HepG2 (cell line): ENCODE measurements at regions not wholly inside any gene's neighbourhood (a gene's known extent, or its start where the extent isn't known, plus 50 kb on each side); places are given as distances from the start of the nearest gene placed in this dataset.

Experiments
- ELF4 ChIP-seq: sonication (generic); formaldehyde crosslinking; IDR thresholded peaks from 2 replicates; pipeline ENCODE4 v1.5.0; 2020; ENCODE audit warnings: missing genetic modification reagents, mild to moderate bottlenecking, moderate library complexity, borderline replicate concordance
- ESRRA ChIP-seq: sonication (generic); formaldehyde crosslinking; IDR thresholded peaks from 2 replicates; pipeline ENCODE4 v1.5.1; 2020; ENCODE audit warnings: mild to moderate bottlenecking, low read depth, missing genetic modification reagents
- FOXJ3 ChIP-seq: sonication (generic); formaldehyde crosslinking; IDR thresholded peaks from 2 replicates; pipeline ENCODE4 v1.4.0; 2020; ENCODE audit warnings: missing genetic modification reagents, mild to moderate bottlenecking, borderline replicate concordance
- HES4 ChIP-seq: sonication (generic); formaldehyde crosslinking; IDR thresholded peaks from 2 replicates; pipeline ENCODE4 v1.9.0; 2021; ENCODE audit warnings: mild to moderate bottlenecking, missing genetic modification reagents, borderline replicate concordance
- HMG20A ChIP-seq: IDR thresholded peaks from 2 replicates; pipeline ENCODE4 v1.6.1; 2016; ENCODE audit warnings: borderline replicate concordance
- PHF21A ChIP-seq: sonication (generic); formaldehyde crosslinking; IDR thresholded peaks from 2 replicates; pipeline ENCODE4 v1.5.0; 2020; ENCODE audit warnings: mild to moderate bottlenecking, missing genetic modification reagents
- RARG ChIP-seq: sonication (generic); formaldehyde crosslinking; IDR thresholded peaks from 2 replicates; pipeline ENCODE4 v1.4.0; 2020; ENCODE audit warnings: low read depth, mild to moderate bottlenecking, missing genetic modification reagents
- ZBTB42 ChIP-seq: sonication (generic); formaldehyde crosslinking; IDR thresholded peaks from 2 replicates; pipeline ENCODE4 v1.5.0; 2020; ENCODE audit warnings: mild to moderate bottlenecking, missing genetic modification reagents
- ZNF335 ChIP-seq: sonication (generic); formaldehyde crosslinking; IDR thresholded peaks from 2 replicates; pipeline ENCODE4 v1.4.0; 2020; ENCODE audit warnings: missing genetic modification reagents
- ZNF747 ChIP-seq: sonication (generic); formaldehyde crosslinking; IDR thresholded peaks from 2 replicates; pipeline ENCODE4 v1.8.1; 2023; ENCODE audit warnings: missing genetic modification reagents, mild to moderate bottlenecking, borderline replicate concordance
- TF ChIP-seq, protein P1 (sequence below): fragments of 450-650 bp; IDR thresholded peaks from 2 replicates; pipeline ENCODE4 v1.6.1; 2017; ENCODE audit warnings: mild to moderate bottlenecking
- TF ChIP-seq, protein P2 (sequence below): sonication (generic); formaldehyde crosslinking; IDR thresholded peaks from 2 replicates; pipeline ENCODE4 v1.4.0; 2020; ENCODE audit warnings: missing genetic modification reagents, borderline replicate concordance
- TF ChIP-seq, protein P3 (sequence below): sonication (generic); formaldehyde crosslinking; IDR thresholded peaks from 2 replicates; pipeline ENCODE4 v1.4.0; 2020; ENCODE audit warnings: missing genetic modification reagents, mild to moderate bottlenecking, borderline replicate concordance
- TF ChIP-seq, protein P4 (sequence below): sonication (generic); formaldehyde crosslinking; IDR thresholded peaks from 2 replicates; pipeline ENCODE4 v1.5.0; 2020; ENCODE audit warnings: missing genetic modification reagents, mild to moderate bottlenecking, borderline replicate concordance
- TF ChIP-seq, protein P5 (sequence below): IDR thresholded peaks from 2 replicates; pipeline ENCODE4 v1.6.1; 2016
- TF ChIP-seq, protein P6 (sequence below): sonication (generic); formaldehyde crosslinking; IDR thresholded peaks from 2 replicates; pipeline ENCODE4 v1.8.0; 2022; ENCODE audit warnings: missing genetic modification reagents, low read depth, mild to moderate bottlenecking, borderline replicate concordance

DNA sequence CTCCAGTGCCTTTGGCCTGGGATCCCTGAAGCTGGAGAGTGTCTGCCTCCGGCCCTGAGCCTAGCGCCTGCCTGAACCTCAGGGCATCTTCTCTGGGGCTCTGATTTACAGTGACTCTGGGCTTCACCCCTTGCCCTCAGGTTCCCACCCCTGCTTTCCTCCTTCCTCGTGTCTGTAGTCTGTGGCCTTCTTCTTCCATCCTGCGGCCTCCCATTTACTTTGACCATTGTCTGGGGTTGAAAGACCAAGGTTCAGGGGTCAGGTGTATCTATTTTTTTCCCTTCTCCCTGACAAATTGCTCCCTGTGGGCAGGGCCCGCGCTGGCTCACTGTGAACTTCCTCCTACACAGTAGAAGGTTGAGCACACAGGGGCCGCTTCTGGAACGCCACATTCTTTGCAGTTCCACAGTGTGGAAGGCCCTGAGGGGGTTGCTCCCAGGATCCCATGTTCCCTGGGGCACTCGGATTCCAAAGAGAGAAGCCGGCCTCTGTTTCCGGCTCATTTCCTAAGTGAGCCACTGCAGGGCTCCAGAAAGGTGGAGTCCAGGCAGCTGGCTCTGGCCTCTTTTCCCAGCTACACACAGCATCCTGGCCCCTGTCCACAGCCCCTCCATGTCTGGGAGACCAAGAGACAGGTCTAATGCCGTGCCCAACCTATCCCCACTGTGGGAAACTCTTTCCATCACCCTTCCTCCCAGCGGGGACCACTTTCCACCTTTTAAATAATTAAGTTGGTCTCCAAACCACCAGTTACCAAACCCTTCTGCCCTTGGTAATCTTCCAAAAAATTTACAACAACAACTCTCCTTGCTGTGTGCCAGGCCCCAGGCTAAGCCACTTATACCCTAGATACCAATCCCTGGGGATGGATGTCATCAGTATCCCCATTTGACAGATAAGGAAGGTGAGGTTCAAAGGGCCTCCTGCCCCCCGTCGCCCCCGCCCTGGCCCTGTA lies 140.3 kb upstream of the IER5L start (continued):
- TF ChIP-seq, protein P1, sequence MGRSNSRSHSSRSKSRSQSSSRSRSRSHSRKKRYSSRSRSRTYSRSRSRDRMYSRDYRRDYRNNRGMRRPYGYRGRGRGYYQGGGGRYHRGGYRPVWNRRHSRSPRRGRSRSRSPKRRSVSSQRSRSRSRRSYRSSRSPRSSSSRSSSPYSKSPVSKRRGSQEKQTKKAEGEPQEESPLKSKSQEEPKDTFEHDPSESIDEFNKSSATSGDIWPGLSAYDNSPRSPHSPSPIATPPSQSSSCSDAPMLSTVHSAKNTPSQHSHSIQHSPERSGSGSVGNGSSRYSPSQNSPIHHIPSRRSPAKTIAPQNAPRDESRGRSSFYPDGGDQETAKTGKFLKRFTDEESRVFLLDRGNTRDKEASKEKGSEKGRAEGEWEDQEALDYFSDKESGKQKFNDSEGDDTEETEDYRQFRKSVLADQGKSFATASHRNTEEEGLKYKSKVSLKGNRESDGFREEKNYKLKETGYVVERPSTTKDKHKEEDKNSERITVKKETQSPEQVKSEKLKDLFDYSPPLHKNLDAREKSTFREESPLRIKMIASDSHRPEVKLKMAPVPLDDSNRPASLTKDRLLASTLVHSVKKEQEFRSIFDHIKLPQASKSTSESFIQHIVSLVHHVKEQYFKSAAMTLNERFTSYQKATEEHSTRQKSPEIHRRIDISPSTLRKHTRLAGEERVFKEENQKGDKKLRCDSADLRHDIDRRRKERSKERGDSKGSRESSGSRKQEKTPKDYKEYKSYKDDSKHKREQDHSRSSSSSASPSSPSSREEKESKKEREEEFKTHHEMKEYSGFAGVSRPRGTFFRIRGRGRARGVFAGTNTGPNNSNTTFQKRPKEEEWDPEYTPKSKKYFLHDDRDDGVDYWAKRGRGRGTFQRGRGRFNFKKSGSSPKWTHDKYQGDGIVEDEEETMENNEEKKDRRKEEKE, result no peak
- no peak for TF ChIP-seq ELF4 (CRISPR knock-in tag)
- TF ChIP-seq RARG (CRISPR knock-in tag), result no peak
- TF ChIP-seq, protein P2, sequence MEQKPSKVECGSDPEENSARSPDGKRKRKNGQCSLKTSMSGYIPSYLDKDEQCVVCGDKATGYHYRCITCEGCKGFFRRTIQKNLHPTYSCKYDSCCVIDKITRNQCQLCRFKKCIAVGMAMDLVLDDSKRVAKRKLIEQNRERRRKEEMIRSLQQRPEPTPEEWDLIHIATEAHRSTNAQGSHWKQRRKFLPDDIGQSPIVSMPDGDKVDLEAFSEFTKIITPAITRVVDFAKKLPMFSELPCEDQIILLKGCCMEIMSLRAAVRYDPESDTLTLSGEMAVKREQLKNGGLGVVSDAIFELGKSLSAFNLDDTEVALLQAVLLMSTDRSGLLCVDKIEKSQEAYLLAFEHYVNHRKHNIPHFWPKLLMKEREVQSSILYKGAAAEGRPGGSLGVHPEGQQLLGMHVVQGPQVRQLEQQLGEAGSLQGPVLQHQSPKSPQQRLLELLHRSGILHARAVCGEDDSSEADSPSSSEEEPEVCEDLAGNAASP (CRISPR knock-in tag), result no peak
- no peak for TF ChIP-seq FOXJ3 (CRISPR knock-in tag)
- peak; percentile 88 for TF ChIP-seq PHF21A (CRISPR knock-in tag)
- TF ChIP-seq, protein P3, sequence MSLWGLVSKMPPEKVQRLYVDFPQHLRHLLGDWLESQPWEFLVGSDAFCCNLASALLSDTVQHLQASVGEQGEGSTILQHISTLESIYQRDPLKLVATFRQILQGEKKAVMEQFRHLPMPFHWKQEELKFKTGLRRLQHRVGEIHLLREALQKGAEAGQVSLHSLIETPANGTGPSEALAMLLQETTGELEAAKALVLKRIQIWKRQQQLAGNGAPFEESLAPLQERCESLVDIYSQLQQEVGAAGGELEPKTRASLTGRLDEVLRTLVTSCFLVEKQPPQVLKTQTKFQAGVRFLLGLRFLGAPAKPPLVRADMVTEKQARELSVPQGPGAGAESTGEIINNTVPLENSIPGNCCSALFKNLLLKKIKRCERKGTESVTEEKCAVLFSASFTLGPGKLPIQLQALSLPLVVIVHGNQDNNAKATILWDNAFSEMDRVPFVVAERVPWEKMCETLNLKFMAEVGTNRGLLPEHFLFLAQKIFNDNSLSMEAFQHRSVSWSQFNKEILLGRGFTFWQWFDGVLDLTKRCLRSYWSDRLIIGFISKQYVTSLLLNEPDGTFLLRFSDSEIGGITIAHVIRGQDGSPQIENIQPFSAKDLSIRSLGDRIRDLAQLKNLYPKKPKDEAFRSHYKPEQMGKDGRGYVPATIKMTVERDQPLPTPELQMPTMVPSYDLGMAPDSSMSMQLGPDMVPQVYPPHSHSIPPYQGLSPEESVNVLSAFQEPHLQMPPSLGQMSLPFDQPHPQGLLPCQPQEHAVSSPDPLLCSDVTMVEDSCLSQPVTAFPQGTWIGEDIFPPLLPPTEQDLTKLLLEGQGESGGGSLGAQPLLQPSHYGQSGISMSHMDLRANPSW, result no peak
- TF ChIP-seq, protein P4, sequence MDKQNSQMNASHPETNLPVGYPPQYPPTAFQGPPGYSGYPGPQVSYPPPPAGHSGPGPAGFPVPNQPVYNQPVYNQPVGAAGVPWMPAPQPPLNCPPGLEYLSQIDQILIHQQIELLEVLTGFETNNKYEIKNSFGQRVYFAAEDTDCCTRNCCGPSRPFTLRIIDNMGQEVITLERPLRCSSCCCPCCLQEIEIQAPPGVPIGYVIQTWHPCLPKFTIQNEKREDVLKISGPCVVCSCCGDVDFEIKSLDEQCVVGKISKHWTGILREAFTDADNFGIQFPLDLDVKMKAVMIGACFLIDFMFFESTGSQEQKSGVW (CRISPR knock-in tag), result no peak
- TF ChIP-seq ZNF747, result no peak; the same call in 1 of the 2 replicates
- TF ChIP-seq HMG20A (CRISPR knock-in tag), result no peak
- no peak for TF ChIP-seq HES4
- TF ChIP-seq, protein P5, sequence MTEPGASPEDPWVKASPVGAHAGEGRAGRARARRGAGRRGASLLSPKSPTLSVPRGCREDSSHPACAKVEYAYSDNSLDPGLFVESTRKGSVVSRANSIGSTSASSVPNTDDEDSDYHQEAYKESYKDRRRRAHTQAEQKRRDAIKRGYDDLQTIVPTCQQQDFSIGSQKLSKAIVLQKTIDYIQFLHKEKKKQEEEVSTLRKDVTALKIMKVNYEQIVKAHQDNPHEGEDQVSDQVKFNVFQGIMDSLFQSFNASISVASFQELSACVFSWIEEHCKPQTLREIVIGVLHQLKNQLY, result no peak
- TF ChIP-seq, protein P6, sequence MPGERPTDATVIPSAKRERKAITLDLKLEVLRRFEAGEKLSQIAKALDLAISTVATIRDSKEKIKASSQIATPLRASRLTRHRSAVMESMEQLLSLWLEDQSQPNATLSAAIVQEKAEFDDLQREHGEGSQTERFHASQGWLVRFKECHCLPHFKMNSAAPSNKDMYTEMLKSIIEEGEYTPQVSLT (CRISPR knock-in tag), result 0 out of 2 replicates have a peak, but pooled peaks have one; percentile 18
- no peak for TF ChIP-seq ZNF335 (CRISPR knock-in tag)
- TF ChIP-seq ESRRA (CRISPR knock-in tag), result no peak
- no peak for TF ChIP-seq ZBTB42 (CRISPR knock-in tag)
